WTC11 (cell line): ENCODE measurements at regions not wholly inside any gene's neighbourhood (a gene's known extent, or its start where the extent isn't known, plus 50 kb on each side); places are given as distances from the start of the nearest gene placed in this dataset.

Source experiments
- ATAC-seq: fragments of 200-7000 bp; cut with Tn5 transposase; 2 replicates; pipeline ENCODE4 v1.10.0; 2021; ENCODE audit warnings: mild to moderate bottlenecking, moderate library complexity
- CTCF ChIA-PET: fragments of 300-600 bp; sonication (Branson Sonifier 250); formaldehyde crosslinking; loops from one replicate; lab custom pipeline; 2021; ENCODE audit warnings: antibody characterized with exemption; lab: Charles Lee
- POLR2A ChIA-PET: fragments of 350-600 bp; sonication (Branson Sonifier 250); formaldehyde crosslinking; loops from one replicate; lab custom pipeline; 2021; ENCODE audit warnings: antibody characterized with exemption; lab: Charles Lee
- DNase-seq: peaks from one replicate; pipeline ENCODE4 v3.0.0; 2021; ENCODE audit warnings: low spot score
- H3K27ac Mint-ChIP-seq: 2 replicates; pipeline ENCODE4 v1.8.0; 2021; ENCODE audit warnings: mixed read lengths
- H3K27me3 Mint-ChIP-seq: 2 replicates; pipeline ENCODE4 v1.8.0; 2021; ENCODE audit warnings: low read depth, mild to moderate bottlenecking, moderate library complexity, mixed read lengths
- H3K36me3 Mint-ChIP-seq: 2 replicates; pipeline ENCODE4 v1.8.0; 2021; ENCODE audit warnings: mixed read lengths
- H3K4me1 Mint-ChIP-seq: 2 replicates; pipeline ENCODE4 v1.8.0; 2022; ENCODE audit warnings: mixed read lengths
- H3K4me3 Mint-ChIP-seq: 2 replicates; pipeline ENCODE4 v1.8.0; 2021; ENCODE audit warnings: mild to moderate bottlenecking, moderate library complexity, mixed read lengths
- H3K9me3 Mint-ChIP-seq: 2 replicates; pipeline ENCODE4 v1.8.0; 2021; ENCODE audit warnings: mixed read lengths
- CBFB ChIP-seq: sonication (generic); formaldehyde crosslinking; IDR thresholded peaks from 2 replicates; pipeline ENCODE4 v1.8.1; 2022; ENCODE audit warnings: mild to moderate bottlenecking, low read depth, missing genetic modification reagents
- ELF4 ChIP-seq: sonication (generic); formaldehyde crosslinking; IDR thresholded peaks from 2 replicates; pipeline ENCODE4 v1.8.1; 2022; ENCODE audit warnings: low read depth, mild to moderate bottlenecking, moderate library complexity, missing genetic modification reagents
- EMX1 ChIP-seq: fragments of 250-450 bp; sonication (Bioruptor Pico); IDR thresholded peaks from 2 replicates; pipeline ENCODE4 v1.8.0; 2021; ENCODE audit warnings: mild to moderate bottlenecking
- ETV6 ChIP-seq: sonication (generic); formaldehyde crosslinking; IDR thresholded peaks from 2 replicates; pipeline ENCODE4 v1.8.1; 2022; ENCODE audit warnings: mild to moderate bottlenecking, missing genetic modification reagents
- FOXK1 ChIP-seq: sonication (generic); formaldehyde crosslinking; IDR thresholded peaks from 2 replicates; pipeline ENCODE4 v1.8.0; 2022; ENCODE audit warnings: mild to moderate bottlenecking, moderate library complexity, missing genetic modification reagents
- FOXP1 ChIP-seq: sonication (generic); formaldehyde crosslinking; IDR thresholded peaks from 2 replicates; pipeline ENCODE4 v1.8.0; 2022; ENCODE audit warnings: missing genetic modification reagents, mild to moderate bottlenecking, moderate library complexity, borderline replicate concordance
- JAZF1 ChIP-seq: fragments of 250-450 bp; sonication (Bioruptor Pico); IDR thresholded peaks from 2 replicates; pipeline ENCODE4 v1.9.0; 2021; ENCODE audit warnings: moderate library complexity, mild to moderate bottlenecking, inconsistent platforms
- KAT7 ChIP-seq: sonication (generic); formaldehyde crosslinking; IDR thresholded peaks from 2 replicates; pipeline ENCODE4 v1.8.1; 2023; ENCODE audit warnings: missing genetic modification reagents, mild to moderate bottlenecking, borderline replicate concordance
- MYBL2 ChIP-seq: sonication (generic); formaldehyde crosslinking; IDR thresholded peaks from 2 replicates; pipeline ENCODE4 v1.8.1; 2023; ENCODE audit warnings: mild to moderate bottlenecking, moderate library complexity, missing genetic modification reagents
- OVOL2 ChIP-seq: fragments of 250-450 bp; sonication (Bioruptor Pico); IDR thresholded peaks from 2 replicates; pipeline ENCODE4 v1.9.0; 2021; ENCODE audit warnings: mild to moderate bottlenecking, borderline replicate concordance
- RORB ChIP-seq: fragments of 250-450 bp; sonication (Bioruptor Pico); IDR thresholded peaks from 2 replicates; pipeline ENCODE4 v1.9.0; 2021; ENCODE audit warnings: mild to moderate bottlenecking
- SMAD4 ChIP-seq: sonication (generic); formaldehyde crosslinking; IDR thresholded peaks from 2 replicates; pipeline ENCODE4 v1.8.0; 2022; ENCODE audit warnings: mild to moderate bottlenecking, missing genetic modification reagents
- TEAD1 ChIP-seq: sonication (generic); formaldehyde crosslinking; IDR thresholded peaks from 2 replicates; pipeline ENCODE4 v1.8.0; 2022; ENCODE audit warnings: mild to moderate bottlenecking, missing genetic modification reagents
- ZNF317 ChIP-seq: sonication (generic); formaldehyde crosslinking; IDR thresholded peaks from 2 replicates; pipeline ENCODE4 v1.8.1; 2023; ENCODE audit warnings: low read depth, mild to moderate bottlenecking, moderate library complexity, missing genetic modification reagents, borderline replicate concordance
- TF ChIP-seq, protein P1 (sequence below): fragments of 250-450 bp; sonication (Bioruptor Pico); IDR thresholded peaks from 2 replicates; pipeline ENCODE4 v2.1.2; 2022; ENCODE audit warnings: mild to moderate bottlenecking, moderate library complexity
- TF ChIP-seq, protein P2 (sequence below): fragments of 250-450 bp; sonication (Bioruptor Pico); IDR thresholded peaks from 2 replicates; pipeline ENCODE4 v1.9.0; 2021; ENCODE audit warnings: mild to moderate bottlenecking
- TF ChIP-seq, protein P3 (sequence below): sonication (generic); formaldehyde crosslinking; IDR thresholded peaks from 2 replicates; pipeline ENCODE4 v1.8.1; 2022; ENCODE audit warnings: low read depth, mild to moderate bottlenecking, moderate library complexity, missing genetic modification reagents, borderline replicate concordance
- TF ChIP-seq, protein P4 (sequence below): sonication (generic); formaldehyde crosslinking; IDR thresholded peaks from 2 replicates; pipeline ENCODE4 v1.8.0; 2023; ENCODE audit warnings: missing genetic modification reagents
- TF ChIP-seq, protein P5 (sequence below): fragments of 250-450 bp; sonication (Bioruptor Pico); IDR thresholded peaks from 2 replicates; pipeline ENCODE4 v1.9.0; 2021; ENCODE audit warnings: moderate library complexity, mild to moderate bottlenecking, inconsistent platforms, borderline replicate concordance

DNA sequence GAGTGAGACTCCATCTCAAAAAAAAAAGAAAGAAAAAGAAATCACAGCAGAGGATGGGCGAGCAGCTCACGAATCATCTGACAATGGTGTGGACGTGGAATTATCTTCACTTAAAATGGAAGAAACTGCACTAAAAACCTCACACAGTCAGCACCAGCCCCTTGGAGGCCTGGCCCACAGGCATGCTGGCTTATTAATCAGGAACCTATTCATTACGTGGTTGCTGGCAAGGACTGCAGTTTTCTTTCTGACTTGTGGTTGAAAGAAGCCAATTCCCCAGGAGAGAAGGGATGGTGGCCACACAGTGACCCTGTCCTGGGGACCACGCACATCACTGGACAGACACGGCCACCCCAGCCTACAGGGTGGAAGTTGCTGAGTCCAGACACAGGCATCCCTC lies 401.1 kb downstream of the CTTN start:
- CTCF ChIA-PET: interaction anchor here (0.7 kb wide), 1 partner anchor 93 kb away, joined by 3 read pairs; no protein-coding TSS in a partner anchor
- Mint-ChIP-seq H3K4me1 (peaks cover 6% of the 10 kb centered on the region), H3K27ac (no peak overlapping the region), H3K9me3 (peaks cover 25% of the 10 kb centered on the region), H3K27me3 (no peaks in the 10 kb centered on the region), H3K36me3 (peaks cover 53% of the 10 kb centered on the region), H3K4me3 (no peak overlapping the region)
- ATAC-seq (no peak), DNase-seq (no peak)
- POLR2A ChIA-PET: no interaction called here
- TF ChIP-seq CBFB (no peak), ELF4 (CRISPR knock-in tag) (no peak)
- TF ChIP-seq, protein P1, sequence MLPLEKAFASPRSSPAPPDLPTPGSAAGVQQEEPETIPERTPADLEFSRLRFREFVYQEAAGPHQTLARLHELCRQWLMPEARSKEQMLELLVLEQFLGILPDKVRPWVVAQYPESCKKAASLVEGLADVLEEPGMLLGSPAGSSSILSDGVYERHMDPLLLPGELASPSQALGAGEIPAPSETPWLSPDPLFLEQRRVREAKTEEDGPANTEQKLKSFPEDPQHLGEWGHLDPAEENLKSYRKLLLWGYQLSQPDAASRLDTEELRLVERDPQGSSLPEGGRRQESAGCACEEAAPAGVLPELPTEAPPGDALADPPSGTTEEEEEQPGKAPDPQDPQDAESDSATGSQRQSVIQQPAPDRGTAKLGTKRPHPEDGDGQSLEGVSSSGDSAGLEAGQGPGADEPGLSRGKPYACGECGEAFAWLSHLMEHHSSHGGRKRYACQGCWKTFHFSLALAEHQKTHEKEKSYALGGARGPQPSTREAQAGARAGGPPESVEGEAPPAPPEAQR: no peak
- TF ChIP-seq, protein P2, sequence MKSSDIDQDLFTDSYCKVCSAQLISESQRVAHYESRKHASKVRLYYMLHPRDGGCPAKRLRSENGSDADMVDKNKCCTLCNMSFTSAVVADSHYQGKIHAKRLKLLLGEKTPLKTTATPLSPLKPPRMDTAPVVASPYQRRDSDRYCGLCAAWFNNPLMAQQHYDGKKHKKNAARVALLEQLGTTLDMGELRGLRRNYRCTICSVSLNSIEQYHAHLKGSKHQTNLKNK (CRISPR knock-in tag): no peak
- TF ChIP-seq, all 79 proteins: peak for 0

DNA sequence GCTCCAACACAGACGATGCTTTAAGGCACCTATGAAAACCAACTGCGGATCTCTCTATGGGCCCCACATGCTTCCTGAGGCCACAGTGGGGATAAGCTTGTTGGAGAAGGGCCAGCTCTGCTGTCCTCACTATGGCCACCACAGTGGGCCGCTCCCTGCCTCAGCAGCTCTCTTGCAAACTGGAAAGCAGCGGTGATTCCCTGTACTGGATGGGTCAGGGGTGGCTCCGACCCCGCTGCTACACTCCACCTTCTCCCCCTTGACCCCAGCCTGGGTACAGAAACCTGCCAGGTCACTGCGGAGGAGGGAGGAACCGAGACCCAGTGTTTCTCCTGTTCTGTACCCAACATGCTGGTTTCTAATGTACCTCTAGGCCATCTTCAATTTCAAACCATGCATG lies 403.9 kb downstream of the CTTN start:
- Mint-ChIP-seq H3K4me1 (peaks cover 6% of the 10 kb centered on the region), H3K9me3 (peaks cover 3% of the 10 kb centered on the region), H3K27ac (no peak overlapping the region), H3K27me3 (no peaks in the 10 kb centered on the region), H3K4me3 (no peak overlapping the region), H3K36me3 (peaks cover 33% of the 10 kb centered on the region)
- no peak for ATAC-seq
- POLR2A ChIA-PET: no interaction called here
- DNase-seq: no peak
- CTCF ChIA-PET: no interaction called here
- TF ChIP-seq OVOL2 (CRISPR knock-in tag) (no peak), RORB (CRISPR knock-in tag) (no peak), TEAD1 (CRISPR knock-in tag) (no peak), JAZF1 (no peak)

DNA sequence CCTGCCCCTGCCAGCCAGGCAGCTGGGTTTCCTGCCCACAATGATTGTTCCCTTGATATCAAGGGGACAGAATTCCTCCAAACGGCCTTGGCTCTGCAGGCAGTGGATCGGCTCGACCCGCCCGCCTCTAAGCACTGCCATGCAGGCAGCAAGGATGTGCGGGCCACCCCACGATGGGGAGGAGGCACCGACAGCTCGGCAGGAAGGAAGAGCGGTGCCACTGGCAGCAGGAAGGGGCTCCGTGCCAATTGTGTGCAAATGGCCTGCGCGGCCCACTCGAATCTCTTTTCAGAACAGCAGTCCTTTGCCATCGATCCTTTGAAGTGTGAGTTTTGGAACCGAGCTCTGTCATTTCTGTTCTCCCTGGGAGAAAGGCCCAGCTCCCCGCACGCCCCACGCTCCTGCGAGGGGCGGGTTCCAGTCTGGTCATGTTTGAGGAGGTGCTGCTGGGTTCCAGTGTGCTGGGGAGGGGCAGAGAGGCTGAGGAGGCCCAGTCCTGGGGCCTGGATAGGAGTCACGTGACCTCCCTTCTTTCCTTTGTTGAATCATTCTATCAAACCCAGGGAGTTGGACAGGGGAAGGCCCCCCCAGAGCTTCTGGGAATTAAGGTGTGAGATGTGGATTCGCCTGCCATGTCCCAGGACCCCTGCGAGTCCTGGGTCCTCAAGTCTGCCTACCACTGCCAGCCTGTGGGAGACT lies 406.0 kb downstream of the CTTN start:
- Mint-ChIP-seq H3K36me3 (peaks cover 17% of the 10 kb centered on the region), H3K27ac (no peak overlapping the region), H3K27me3 (no peaks in the 10 kb centered on the region), H3K4me3 (no peak overlapping the region), H3K9me3 (no peaks in the 10 kb centered on the region), H3K4me1 (peaks cover 6% of the 10 kb centered on the region)
- TF ChIP-seq CBFB (no peak), ETV6 (CRISPR knock-in tag) (no peak)
- ChIA-PET CTCF (interaction anchor here (1.7 to 1.8 kb wide), 2 partner anchors 8 to 10 kb away, joined by 9 read pairs; no protein-coding TSS in a partner anchor), POLR2A (no interaction called here)
- DNase-seq (no peak), ATAC-seq (no peak)

DNA sequence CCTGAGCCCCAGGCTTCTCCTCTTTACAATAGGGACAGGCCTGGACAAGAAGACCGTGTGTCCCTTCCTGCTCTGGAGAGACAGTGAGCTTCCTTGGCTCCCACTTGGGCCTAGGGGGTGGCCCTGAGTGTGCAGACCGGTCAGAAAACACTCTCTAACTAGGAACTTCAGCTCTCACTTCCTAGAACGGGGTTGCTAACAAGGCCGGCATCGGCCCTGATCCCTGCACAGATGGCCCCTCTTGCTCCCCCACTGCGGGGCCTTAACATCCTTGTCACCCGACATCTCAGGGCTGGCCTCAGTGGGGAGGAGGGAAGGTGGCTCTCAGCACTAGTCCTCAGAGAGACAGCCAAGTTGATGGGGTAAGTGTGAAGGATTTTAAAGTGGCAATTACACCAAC lies 406.9 kb downstream of the CTTN start:
- Mint-ChIP-seq H3K4me1 (peaks cover 6% of the 10 kb centered on the region), H3K27me3 (no peaks in the 10 kb centered on the region), H3K4me3 (no peak overlapping the region), H3K9me3 (no peaks in the 10 kb centered on the region), H3K36me3 (peaks cover 17% of the 10 kb centered on the region), H3K27ac (no peak overlapping the region)
- DNase-seq: no peak
- ATAC-seq: no peak
- ChIA-PET CTCF (interaction anchor here (1.7 to 1.8 kb wide), 2 partner anchors 9 kb away, joined by 9 read pairs; no protein-coding TSS in a partner anchor), POLR2A (no interaction called here)
- TF ChIP-seq, protein P3, sequence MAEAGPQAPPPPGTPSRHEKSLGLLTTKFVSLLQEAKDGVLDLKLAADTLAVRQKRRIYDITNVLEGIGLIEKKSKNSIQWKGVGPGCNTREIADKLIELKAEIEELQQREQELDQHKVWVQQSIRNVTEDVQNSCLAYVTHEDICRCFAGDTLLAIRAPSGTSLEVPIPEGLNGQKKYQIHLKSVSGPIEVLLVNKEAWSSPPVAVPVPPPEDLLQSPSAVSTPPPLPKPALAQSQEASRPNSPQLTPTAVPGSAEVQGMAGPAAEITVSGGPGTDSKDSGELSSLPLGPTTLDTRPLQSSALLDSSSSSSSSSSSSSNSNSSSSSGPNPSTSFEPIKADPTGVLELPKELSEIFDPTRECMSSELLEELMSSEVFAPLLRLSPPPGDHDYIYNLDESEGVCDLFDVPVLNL (CRISPR knock-in tag): no peak
- TF ChIP-seq KAT7 (CRISPR knock-in tag) (no peak), SMAD4 (no peak), ZNF317 (CRISPR knock-in tag) (no peak), FOXP1 (CRISPR knock-in tag) (no peak), MYBL2 (CRISPR knock-in tag) (no peak), EMX1 (no peak), FOXK1 (CRISPR knock-in tag) (no peak)
- TF ChIP-seq, protein P4, sequence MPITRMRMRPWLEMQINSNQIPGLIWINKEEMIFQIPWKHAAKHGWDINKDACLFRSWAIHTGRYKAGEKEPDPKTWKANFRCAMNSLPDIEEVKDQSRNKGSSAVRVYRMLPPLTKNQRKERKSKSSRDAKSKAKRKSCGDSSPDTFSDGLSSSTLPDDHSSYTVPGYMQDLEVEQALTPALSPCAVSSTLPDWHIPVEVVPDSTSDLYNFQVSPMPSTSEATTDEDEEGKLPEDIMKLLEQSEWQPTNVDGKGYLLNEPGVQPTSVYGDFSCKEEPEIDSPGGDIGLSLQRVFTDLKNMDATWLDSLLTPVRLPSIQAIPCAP (CRISPR knock-in tag): no peak
- TF ChIP-seq, protein P5, sequence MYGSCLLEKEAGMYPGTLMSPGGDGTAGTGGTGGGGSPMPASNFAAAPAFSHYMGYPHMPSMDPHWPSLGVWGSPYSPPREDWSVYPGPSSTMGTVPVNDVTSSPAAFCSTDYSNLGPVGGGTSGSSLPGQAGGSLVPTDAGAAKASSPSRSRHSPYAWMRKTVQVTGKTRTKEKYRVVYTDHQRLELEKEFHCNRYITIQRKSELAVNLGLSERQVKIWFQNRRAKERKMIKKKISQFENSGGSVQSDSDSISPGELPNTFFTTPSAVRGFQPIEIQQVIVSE (CRISPR knock-in tag): no peak
